ENCODE measurements at regions not wholly inside any gene's neighbourhood (a gene's known extent, or its start where the extent isn't known, plus 50 kb on each side); places are given as distances from the start of the nearest gene placed in this dataset.

DNA sequence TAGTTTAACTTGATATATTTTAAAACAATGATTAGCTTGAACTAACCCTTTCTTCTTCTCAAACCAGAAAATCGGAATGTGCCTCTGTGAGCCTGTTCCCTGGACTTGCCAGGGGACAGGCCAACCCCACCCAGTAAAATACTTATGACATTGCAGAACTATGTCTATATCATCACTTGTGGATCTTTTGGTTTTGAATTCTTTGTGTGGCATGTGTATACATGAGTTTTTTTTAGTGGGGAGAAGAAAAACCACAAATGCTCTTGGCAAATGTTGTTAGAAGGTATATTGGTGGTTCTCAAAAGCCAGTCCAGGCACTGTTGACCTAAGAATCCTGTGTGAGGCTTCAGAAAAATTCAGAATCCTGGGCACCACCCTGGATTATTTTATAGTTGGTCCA lies 347.4 kb downstream of the SIPA1L2 start:
- Histone ChIP-seq H3K27me3 (ENCODE audit: insufficient read depth, low read length) (no peaks in the 10 kb centered on the region), H3T11ph (ENCODE audit: low read length) (no peak overlapping the region), H3K79me2 (ENCODE audit: insufficient read depth, low read length) (no peaks in the 10 kb centered on the region), H2BK120ac (ENCODE audit: low read depth, low read length, poor library complexity, severe bottlenecking) (no peak overlapping the region), H3K27ac (ENCODE audit: insufficient read length, low read depth, low read length) (no peak overlapping the region), H4K5ac (ENCODE audit: insufficient read length, low read depth, low read length) (no peak overlapping the region), H4K8ac (replicated peaks; ENCODE audit: insufficient read length, low read depth, low read length) (no peak overlapping the region), H3K4ac (ENCODE audit: low read depth, low read length) (no peak overlapping the region), H2AFZ (ENCODE audit: low read length) (no peak overlapping the region), H4K20me1 (ENCODE audit: control insufficient read depth, insufficient read depth, insufficient read length) (no peaks in the 10 kb centered on the region), H3K4me2 (ENCODE audit: insufficient read depth, insufficient read length, low read length) (no peak overlapping the region), H2BK15ac (ENCODE audit: low read depth, low read length) (no peak overlapping the region), H3K56ac (ENCODE audit: insufficient read length, low read depth, low read length) (no peak overlapping the region), H3K23ac (ENCODE audit: insufficient read length, low read depth, low read length) (no peak overlapping the region), H3K9me3 (ENCODE audit: control insufficient read depth, low read depth, low read length) (no peaks in the 10 kb centered on the region), H3K23me2 (ENCODE audit: insufficient read length, low read depth, low read length, poor library complexity, severe bottlenecking) (no peaks in the 10 kb centered on the region), H3K9ac (ENCODE audit: extremely low read depth, insufficient read length, low read length) (no peak overlapping the region), H3K79me1 (ENCODE audit: insufficient read depth, low read depth, low read length, poor library complexity, severe bottlenecking) (no peaks in the 10 kb centered on the region), H2BK5ac (ENCODE audit: insufficient read length, low read length) (no peak overlapping the region), H3K18ac (ENCODE audit: insufficient read length, low read depth, low read length) (no peak overlapping the region), H2AK5ac (ENCODE audit: insufficient read length, low read length) (no peak overlapping the region), H2BK20ac (ENCODE audit: low read depth, low read length, poor library complexity, severe bottlenecking) (no peak overlapping the region), H4K91ac (ENCODE audit: insufficient read length, low read depth, low read length) (no peak overlapping the region), H3K4me1 (ENCODE audit: insufficient read depth, low read length) (peaks cover 12% of the 10 kb centered on the region; the same call in 1 of the 2 replicates), H2BK12ac (ENCODE audit: insufficient read length, low read depth, low read length) (no peak overlapping the region), H3K14ac (ENCODE audit: insufficient read depth, low read length) (no peak overlapping the region)
- no peaks in the 10 kb centered on the region for H3K36me3 Mint-ChIP-seq (ENCODE audit: insufficient read depth in 1 of 3, low read depth in 3 of 3)
- no peak overlapping the region for H3K27ac Mint-ChIP-seq
- H3K4me1 Mint-ChIP-seq: peaks cover 41 to 42% of the 10 kb centered on the region in 2 experiments
- TF ChIP-seq, protein P1, sequence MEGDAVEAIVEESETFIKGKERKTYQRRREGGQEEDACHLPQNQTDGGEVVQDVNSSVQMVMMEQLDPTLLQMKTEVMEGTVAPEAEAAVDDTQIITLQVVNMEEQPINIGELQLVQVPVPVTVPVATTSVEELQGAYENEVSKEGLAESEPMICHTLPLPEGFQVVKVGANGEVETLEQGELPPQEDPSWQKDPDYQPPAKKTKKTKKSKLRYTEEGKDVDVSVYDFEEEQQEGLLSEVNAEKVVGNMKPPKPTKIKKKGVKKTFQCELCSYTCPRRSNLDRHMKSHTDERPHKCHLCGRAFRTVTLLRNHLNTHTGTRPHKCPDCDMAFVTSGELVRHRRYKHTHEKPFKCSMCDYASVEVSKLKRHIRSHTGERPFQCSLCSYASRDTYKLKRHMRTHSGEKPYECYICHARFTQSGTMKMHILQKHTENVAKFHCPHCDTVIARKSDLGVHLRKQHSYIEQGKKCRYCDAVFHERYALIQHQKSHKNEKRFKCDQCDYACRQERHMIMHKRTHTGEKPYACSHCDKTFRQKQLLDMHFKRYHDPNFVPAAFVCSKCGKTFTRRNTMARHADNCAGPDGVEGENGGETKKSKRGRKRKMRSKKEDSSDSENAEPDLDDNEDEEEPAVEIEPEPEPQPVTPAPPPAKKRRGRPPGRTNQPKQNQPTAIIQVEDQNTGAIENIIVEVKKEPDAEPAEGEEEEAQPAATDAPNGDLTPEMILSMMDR (conservative IDR thresholded peaks at IDR 0.05): no peak
- H3K27me3 Mint-ChIP-seq (ENCODE audit: low read depth): peaks cover 9% of the 10 kb centered on the region
- H3K9me3 Mint-ChIP-seq: no peaks in the 10 kb centered on the region
- no peak overlapping the region for H3K4me3 Mint-ChIP-seq
- WGBS (ENCODE audit: extremely low coverage, insufficient read length, low lambda C conversion rate): no CpG with 5 or more reads among the region's 1 CpG
- no peak for DNase-seq
